Fibroblast of lung (primary cell): ENCODE measurements at regions not wholly inside any gene's neighbourhood (a gene's known extent, or its start where the extent isn't known, plus 50 kb on each side); places are given as distances from the start of the nearest gene placed in this dataset.

Source experiments
- DNase-seq, 2 donors: peaks; one replicate each; pipeline versions ENCODE4 v3.0.0 to v3.0.0-alpha.2; 2010; ENCODE audit warnings: low read depth in 2 of 2
- H2AFZ ChIP-seq: 2 replicates; pipeline ENCODE4 v1.5.1; 2012; ENCODE audit warnings: low read length, control low read depth, inconsistent platforms
- H3K27ac ChIP-seq: 2 replicates; pipeline ENCODE4 v1.5.1; 2011; ENCODE audit warnings: low read length, control low read depth; ENCODE audit not compliant: insufficient read depth
- H3K27me3 ChIP-seq: 2 replicates; pipeline ENCODE4 v1.5.1; 2011; ENCODE audit warnings: mild to moderate bottlenecking, low read length; ENCODE audit not compliant: control insufficient read depth, insufficient read depth
- H3K36me3 ChIP-seq: 2 replicates; pipeline ENCODE4 v1.5.1; 2011; ENCODE audit warnings: low read length; ENCODE audit not compliant: control insufficient read depth, insufficient read depth
- H3K4me1 ChIP-seq: 2 replicates; pipeline ENCODE4 v1.5.1; 2011; ENCODE audit warnings: low read length; ENCODE audit not compliant: control insufficient read depth, insufficient read depth; ENCODE audit errors: extremely low read depth
- H3K4me2 ChIP-seq: 2 replicates; pipeline ENCODE4 v1.5.1; 2011; ENCODE audit warnings: low read length, control low read depth; ENCODE audit not compliant: insufficient read depth; ENCODE audit errors: extremely low read depth
- H3K4me3 ChIP-seq, 4 experiments: fragments of 200-600 bp in 1 of 4; sonication (generic) in 1 of 4; replicated peaks in 1 of 4; 2 replicates each; pipeline ENCODE4 v1.5.1; 2011 to 2016; ENCODE audit warnings: low read length in 4 of 4, low read depth in 3 of 4, mild to moderate bottlenecking in 3 of 4, control low read depth in 2 of 4, inconsistent platforms in 1 of 4, mixed read lengths in 1 of 4; ENCODE audit not compliant: insufficient read depth in 1 of 4; ENCODE audit errors: control extremely low read depth in 1 of 4
- H3K79me2 ChIP-seq: 2 replicates; pipeline ENCODE4 v1.5.1; 2012; ENCODE audit warnings: mild to moderate bottlenecking, low read length, inconsistent platforms; ENCODE audit not compliant: control insufficient read depth, insufficient read depth
- H3K9ac ChIP-seq: 2 replicates; pipeline ENCODE4 v1.5.1; 2011; ENCODE audit warnings: mild to moderate bottlenecking, low read length, control low read depth; ENCODE audit not compliant: insufficient read depth
- H3K9me3 ChIP-seq: 2 replicates; pipeline ENCODE4 v1.5.1; 2012; ENCODE audit warnings: low read depth, low read length; ENCODE audit not compliant: control insufficient read depth, insufficient read depth
- H4K20me1 ChIP-seq: 2 replicates; pipeline ENCODE4 v1.5.1; 2011; ENCODE audit warnings: low read length; ENCODE audit not compliant: control insufficient read depth, insufficient read depth; ENCODE audit errors: extremely low read depth
- EZH2 ChIP-seq: IDR thresholded peaks from 2 replicates; pipeline ENCODE4 v1.5.1; 2012; ENCODE audit warnings: low read length, control low read depth, mild to moderate bottlenecking; ENCODE audit errors: missing control alignments
- TF ChIP-seq, protein P1 (sequence below), 2 donors: IDR thresholded peaks in 1 of 2; conservative IDR thresholded peaks in 1 of 2; 1 replicate in 1 of 2; 2 replicates in 1 of 2; pipeline ENCODE4 v1.5.1; 2011 to 2012; ENCODE audit warnings: low read length in 2 of 2, control low read depth in 1 of 2, inconsistent platforms in 1 of 2, low read depth in 1 of 2, mild to moderate bottlenecking in 1 of 2

- H4K20me1 ChIP-seq = no peaks in the 10 kb centered on the region
- H3K27me3 ChIP-seq = no peaks in the 10 kb centered on the region
- H3K36me3 ChIP-seq = no peaks in the 10 kb centered on the region
- H3K9ac ChIP-seq = no peak overlapping the region
- H3K4me2 ChIP-seq = no peak overlapping the region
- no peak for DNase-seq
- TF ChIP-seq EZH2 = no peak
- TF ChIP-seq, protein P1, sequence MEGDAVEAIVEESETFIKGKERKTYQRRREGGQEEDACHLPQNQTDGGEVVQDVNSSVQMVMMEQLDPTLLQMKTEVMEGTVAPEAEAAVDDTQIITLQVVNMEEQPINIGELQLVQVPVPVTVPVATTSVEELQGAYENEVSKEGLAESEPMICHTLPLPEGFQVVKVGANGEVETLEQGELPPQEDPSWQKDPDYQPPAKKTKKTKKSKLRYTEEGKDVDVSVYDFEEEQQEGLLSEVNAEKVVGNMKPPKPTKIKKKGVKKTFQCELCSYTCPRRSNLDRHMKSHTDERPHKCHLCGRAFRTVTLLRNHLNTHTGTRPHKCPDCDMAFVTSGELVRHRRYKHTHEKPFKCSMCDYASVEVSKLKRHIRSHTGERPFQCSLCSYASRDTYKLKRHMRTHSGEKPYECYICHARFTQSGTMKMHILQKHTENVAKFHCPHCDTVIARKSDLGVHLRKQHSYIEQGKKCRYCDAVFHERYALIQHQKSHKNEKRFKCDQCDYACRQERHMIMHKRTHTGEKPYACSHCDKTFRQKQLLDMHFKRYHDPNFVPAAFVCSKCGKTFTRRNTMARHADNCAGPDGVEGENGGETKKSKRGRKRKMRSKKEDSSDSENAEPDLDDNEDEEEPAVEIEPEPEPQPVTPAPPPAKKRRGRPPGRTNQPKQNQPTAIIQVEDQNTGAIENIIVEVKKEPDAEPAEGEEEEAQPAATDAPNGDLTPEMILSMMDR (conservative IDR thresholded peaks at IDR 0.05 in 1 of 2, IDR thresholded peaks at IDR 0.05 in 1 of 2; ENCODE audit: low read depth in 1 of 2, low read length in 2 of 2) = no peak
- H3K79me2 ChIP-seq = no peaks in the 10 kb centered on the region
- no peaks in the 10 kb centered on the region for H3K9me3 ChIP-seq
- H3K4me1 ChIP-seq = no peaks in the 10 kb centered on the region
- H2AFZ ChIP-seq = no peak overlapping the region
- H3K4me3 ChIP-seq = no peak overlapping the region
- no peak overlapping the region for H3K27ac ChIP-seq
Measured at GRCh38 chr11:4194889-4195288, 100.3 kb downstream of the RRM1 start.

DNA sequence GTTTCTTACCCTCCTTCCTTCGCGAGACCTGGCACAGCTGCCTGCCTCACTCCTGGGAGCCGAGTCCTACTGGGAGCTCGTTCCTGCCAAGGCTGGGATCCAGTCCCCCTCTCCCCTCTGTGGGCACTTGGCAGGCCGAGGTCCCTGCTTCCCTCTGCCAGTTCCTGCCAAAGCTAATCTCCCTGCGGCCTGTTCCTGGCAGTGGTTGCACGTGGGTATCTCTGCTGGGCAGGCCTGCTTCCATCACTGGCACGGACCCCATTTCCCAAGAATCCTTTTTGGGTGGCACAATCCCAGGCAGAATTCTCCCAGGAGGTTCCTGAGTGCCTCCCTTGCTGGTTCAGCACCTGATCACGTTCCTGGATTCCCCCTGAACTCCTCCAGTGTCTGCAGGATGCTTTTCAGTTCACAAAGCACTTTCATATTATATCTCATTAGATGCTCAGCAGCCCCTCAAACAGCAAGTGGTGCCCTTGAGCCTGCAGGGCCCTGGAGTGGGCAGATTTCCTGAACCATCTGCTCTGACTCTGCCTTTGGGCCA is 96.5 kb downstream of the RRM1 start:
- Histone ChIP-seq H3K79me2 (no peaks in the 10 kb centered on the region), H3K27ac (no peak overlapping the region), H3K9me3 (no peaks in the 10 kb centered on the region), H3K4me1 (no peaks in the 10 kb centered on the region), H4K20me1 (no peaks in the 10 kb centered on the region), H3K36me3 (no peaks in the 10 kb centered on the region), H2AFZ (no peak overlapping the region), H3K9ac (no peak overlapping the region), H3K27me3 (no peaks in the 10 kb centered on the region), H3K4me3 (no peak overlapping the region), H3K4me2 (no peak overlapping the region)
- no peak for DNase-seq
- TF ChIP-seq, protein P1 (conservative IDR thresholded peaks at IDR 0.05 in 1 of 2, IDR thresholded peaks at IDR 0.05 in 1 of 2; ENCODE audit: low read depth in 1 of 2, low read length in 2 of 2) = no peak
- TF ChIP-seq EZH2 = no peak

DNA sequence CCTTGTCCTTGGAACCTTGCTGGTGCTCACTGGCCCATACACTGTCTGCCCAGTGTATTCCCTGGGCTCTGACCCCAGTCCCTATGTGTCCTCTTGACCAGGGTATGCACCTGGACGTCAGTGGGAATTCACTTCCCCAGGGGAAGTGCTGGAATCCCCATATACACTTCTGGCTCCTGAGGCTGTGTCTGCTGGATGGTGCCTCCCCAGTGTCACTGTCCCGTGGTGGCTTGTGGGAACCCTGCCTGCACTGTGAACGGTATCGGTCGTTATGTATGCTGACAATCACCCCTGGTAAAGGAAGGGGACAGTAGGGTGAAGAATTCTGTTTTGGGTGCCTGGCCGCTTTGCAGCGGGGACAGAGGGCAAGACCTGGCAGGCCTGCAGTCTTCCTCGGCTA is 95.9 kb downstream of the RRM1 start:
- no peak overlapping the region for H3K4me2 ChIP-seq
- TF ChIP-seq, protein P1 (conservative IDR thresholded peaks at IDR 0.05 in 1 of 2, IDR thresholded peaks at IDR 0.05 in 1 of 2; ENCODE audit: low read depth in 1 of 2, low read length in 2 of 2) = no peak
- H3K4me1 ChIP-seq = no peaks in the 10 kb centered on the region
- no peak overlapping the region for H2AFZ ChIP-seq
- no peak overlapping the region for H3K9ac ChIP-seq
- H3K36me3 ChIP-seq = no peaks in the 10 kb centered on the region
- H3K27ac ChIP-seq = no peak overlapping the region
- H4K20me1 ChIP-seq = no peaks in the 10 kb centered on the region
- H3K4me3 ChIP-seq = no peak overlapping the region
- no peaks in the 10 kb centered on the region for H3K79me2 ChIP-seq
- no peaks in the 10 kb centered on the region for H3K9me3 ChIP-seq
- no peak for DNase-seq
- H3K27me3 ChIP-seq = no peaks in the 10 kb centered on the region
